Left ventricle myocardium inferior (tissue), 1 donor: ENCODE measurements at regions not wholly inside any gene's neighbourhood (a gene's known extent, or its start where the extent isn't known, plus 50 kb on each side); places are given as distances from the start of the nearest gene placed in this dataset.
"Not testable (repeated sequence)": the region's sequence is repeated elsewhere in the genome, so short reads cannot be mapped to it uniquely, and the experiment has no call there.

Source experiments
- DNase-seq: peaks from one replicate; pipeline ENCODE4 v3.0.0-alpha.2; 2020
- H3K27ac ChIP-seq: fragments of 200-600 bp; replicated peaks from 2 replicates; pipeline ENCODE4 v1.8.0; 2021
- H3K27me3 ChIP-seq: fragments of 200-600 bp; 2 replicates; pipeline ENCODE4 v1.8.0; 2021; ENCODE audit warnings: low read depth
- H3K36me3 ChIP-seq: fragments of 200-600 bp; 2 replicates; pipeline ENCODE4 v1.8.0; 2021
- H3K4me1 ChIP-seq: fragments of 200-600 bp; 2 replicates; pipeline ENCODE4 v1.8.0; 2021
- H3K4me3 ChIP-seq: fragments of 200-600 bp; 2 replicates; pipeline ENCODE4 v1.8.0; 2021; ENCODE audit warnings: mild to moderate bottlenecking, moderate library complexity
- H3K9me3 ChIP-seq: fragments of 200-600 bp; replicated peaks from 2 replicates; pipeline ENCODE4 v1.8.0; 2021
- intact Hi-C: fragments of 100-400 bp; cut with micrococcal nuclease; formaldehyde crosslinking; loops from one replicate; pipeline ENCODE4 v1.11.0; 2022
- TF ChIP-seq, protein P1 (sequence below): fragments of 200-600 bp; IDR thresholded peaks from 2 replicates; pipeline ENCODE4 v1.8.0; 2021; ENCODE audit warnings: antibody characterized with exemption, mild to moderate bottlenecking, borderline replicate concordance
- donor health status: DM: no; HTN: yes; CAD: no; lungs with severe emphysema.

DNA sequence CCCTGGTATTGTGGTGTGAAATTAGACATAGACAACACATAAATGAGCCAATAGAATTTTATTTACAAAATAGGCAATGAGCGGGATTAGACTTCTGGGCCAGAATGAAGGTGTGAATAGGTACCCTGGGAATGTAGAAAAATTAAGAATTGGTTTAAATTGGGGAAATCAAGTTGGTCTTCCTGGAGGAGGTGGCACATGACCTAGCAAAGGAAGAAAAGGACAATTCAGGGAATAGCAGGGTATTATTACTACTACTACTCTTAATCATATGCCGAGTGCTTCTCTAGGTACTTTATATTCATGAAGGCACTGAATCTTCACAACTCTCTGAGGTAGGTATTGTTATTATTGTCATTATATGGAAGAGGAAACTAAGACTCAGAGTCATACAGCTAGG, 202.1 kb downstream of the LHFPL1 start:
- no peaks in the 10 kb centered on the region for H3K4me1 ChIP-seq
- H3K4me3 ChIP-seq: no peak overlapping the region
- H3K27me3 ChIP-seq: no peaks in the 10 kb centered on the region
- H3K9me3 ChIP-seq: peaks cover 13% of the 10 kb centered on the region
- no peaks in the 10 kb centered on the region for H3K36me3 ChIP-seq
- intact Hi-C loops: no loop called here
- DNase-seq: no peak
- H3K27ac ChIP-seq: no peak overlapping the region
- TF ChIP-seq, protein P1, sequence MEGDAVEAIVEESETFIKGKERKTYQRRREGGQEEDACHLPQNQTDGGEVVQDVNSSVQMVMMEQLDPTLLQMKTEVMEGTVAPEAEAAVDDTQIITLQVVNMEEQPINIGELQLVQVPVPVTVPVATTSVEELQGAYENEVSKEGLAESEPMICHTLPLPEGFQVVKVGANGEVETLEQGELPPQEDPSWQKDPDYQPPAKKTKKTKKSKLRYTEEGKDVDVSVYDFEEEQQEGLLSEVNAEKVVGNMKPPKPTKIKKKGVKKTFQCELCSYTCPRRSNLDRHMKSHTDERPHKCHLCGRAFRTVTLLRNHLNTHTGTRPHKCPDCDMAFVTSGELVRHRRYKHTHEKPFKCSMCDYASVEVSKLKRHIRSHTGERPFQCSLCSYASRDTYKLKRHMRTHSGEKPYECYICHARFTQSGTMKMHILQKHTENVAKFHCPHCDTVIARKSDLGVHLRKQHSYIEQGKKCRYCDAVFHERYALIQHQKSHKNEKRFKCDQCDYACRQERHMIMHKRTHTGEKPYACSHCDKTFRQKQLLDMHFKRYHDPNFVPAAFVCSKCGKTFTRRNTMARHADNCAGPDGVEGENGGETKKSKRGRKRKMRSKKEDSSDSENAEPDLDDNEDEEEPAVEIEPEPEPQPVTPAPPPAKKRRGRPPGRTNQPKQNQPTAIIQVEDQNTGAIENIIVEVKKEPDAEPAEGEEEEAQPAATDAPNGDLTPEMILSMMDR: no peak

- no peaks in the 10 kb centered on the region for H3K36me3 ChIP-seq
- H3K27me3 ChIP-seq: no peaks in the 10 kb centered on the region
- TF ChIP-seq, protein P1: no peak
- H3K4me1 ChIP-seq: no peaks in the 10 kb centered on the region
- H3K4me3 ChIP-seq: no peak overlapping the region
- H3K9me3 ChIP-seq: no peaks in the 10 kb centered on the region
- intact Hi-C loops: no loop called here
- no peak for DNase-seq
- no peak overlapping the region for H3K27ac ChIP-seq
Measured at GRCh38 chrX:112473654-112474053, 206.1 kb downstream of the LHFPL1 start.

DNA sequence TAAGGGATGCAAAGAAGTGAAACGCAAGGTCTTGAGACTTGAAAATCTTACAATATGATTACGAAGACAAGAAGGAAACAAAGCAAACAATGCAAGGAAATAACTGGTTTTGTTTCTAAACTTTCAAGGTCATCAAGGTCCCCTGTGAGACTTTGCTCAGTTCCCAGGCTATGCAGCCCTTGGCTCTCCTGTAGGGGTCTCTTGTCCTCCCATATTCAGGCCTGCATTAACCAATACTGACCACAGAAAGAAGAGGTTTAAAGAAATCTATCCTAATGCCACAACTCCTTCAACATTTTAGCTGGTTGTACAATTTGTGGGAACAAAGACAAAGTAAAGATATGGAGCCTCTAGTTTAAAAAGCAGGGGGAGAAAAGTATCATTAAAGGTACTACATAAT, 209.2 kb downstream of the LHFPL1 start:
- no peak for DNase-seq
- H3K27me3 ChIP-seq: no peaks in the 10 kb centered on the region
- H3K9me3 ChIP-seq: no peaks in the 10 kb centered on the region
- intact Hi-C loops: no loop called here
- H3K36me3 ChIP-seq: no peaks in the 10 kb centered on the region
- H3K4me3 ChIP-seq: no peak overlapping the region
- no peak overlapping the region for H3K27ac ChIP-seq
- TF ChIP-seq, protein P1: no peak
- H3K4me1 ChIP-seq: no peaks in the 10 kb centered on the region

DNA sequence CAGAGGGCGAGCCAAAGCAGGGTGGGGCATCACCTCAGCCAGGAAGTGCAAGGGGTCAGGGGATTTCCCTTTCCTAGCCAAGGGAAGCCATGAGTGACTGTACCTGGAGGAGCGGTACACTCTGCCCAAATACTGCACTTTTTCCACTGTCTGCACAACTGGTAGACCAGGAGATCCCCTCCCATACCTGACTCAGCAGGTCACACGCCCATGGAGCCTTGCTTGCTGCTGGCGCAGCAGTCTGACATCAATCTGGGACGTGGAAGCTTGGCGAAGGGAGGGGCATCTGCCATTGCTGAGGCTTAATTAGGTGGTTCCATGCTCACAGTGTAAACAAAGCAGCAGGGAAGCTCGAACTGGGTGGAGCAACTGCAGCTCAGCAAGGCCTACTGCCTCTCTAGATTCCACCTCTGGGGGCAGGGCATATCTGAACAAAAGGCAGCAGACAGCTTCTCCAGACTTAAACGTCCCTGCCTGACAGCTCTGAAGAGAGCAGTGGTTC, 217.7 kb downstream of the LHFPL1 start:
- H3K4me1 ChIP-seq, H3K4me3 ChIP-seq, intact Hi-C loops, H3K27ac ChIP-seq, DNase-seq, H3K36me3 ChIP-seq, H3K9me3 ChIP-seq, H3K27me3 ChIP-seq: not testable (repeated sequence)

DNA sequence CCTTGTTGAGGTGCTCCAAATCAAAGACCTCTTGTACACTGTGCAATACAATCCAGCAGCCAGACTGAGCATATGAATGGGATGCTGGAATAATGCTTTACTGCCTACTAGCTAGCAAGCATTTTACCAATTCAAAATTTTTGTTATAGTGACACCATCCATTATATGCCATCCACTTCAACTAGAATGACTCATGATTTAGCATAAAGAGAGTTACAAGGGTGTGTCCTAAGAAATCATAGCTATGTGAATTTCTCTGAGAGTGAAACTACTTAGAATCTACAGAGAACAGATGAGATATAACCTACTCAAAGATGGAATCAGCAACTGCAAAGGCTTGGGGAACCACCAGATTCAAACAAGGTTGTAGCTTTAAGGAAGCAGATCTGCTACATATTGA, 221.9 kb downstream of the LHFPL1 start:
- intact Hi-C loops: no loop called here
- H3K4me1 ChIP-seq: no peaks in the 10 kb centered on the region
- H3K27me3 ChIP-seq: no peaks in the 10 kb centered on the region
- TF ChIP-seq, protein P1: no peak
- no peak overlapping the region for H3K27ac ChIP-seq
- H3K4me3 ChIP-seq: no peak overlapping the region
- no peak for DNase-seq
- H3K9me3 ChIP-seq: no peaks in the 10 kb centered on the region
- H3K36me3 ChIP-seq: no peaks in the 10 kb centered on the region

GRCh38 chrX:112450810-112451209, 228.9 kb downstream of the LHFPL1 start:
- intact Hi-C loops: no loop called here

More at GRCh38 chrX:112450810-112451209, 228.9 kb downstream of the LHFPL1 start:
- Histone ChIP-seq H3K4me1 (no peaks in the 10 kb centered on the region), H3K27ac (no peak overlapping the region), H3K4me3 (no peak overlapping the region), H3K27me3 (no peaks in the 10 kb centered on the region), H3K36me3 (no peaks in the 10 kb centered on the region), H3K9me3 (no peaks in the 10 kb centered on the region)
- no peak for DNase-seq
- TF ChIP-seq, protein P1: no peak
